HG02970 (cell line): ENCODE measurements at regions not wholly inside any gene's neighbourhood (a gene's known extent, or its start where the extent isn't known, plus 50 kb on each side); places are given as distances from the start of the nearest gene placed in this dataset.
"Not testable (repeated sequence)": the region's sequence is repeated elsewhere in the genome, so short reads cannot be mapped to it uniquely, and the experiment has no call there.

Experiments
- ATAC-seq: cut with Tn5 transposase; IDR thresholded peaks from one replicate; pipeline ENCODE4 v1.9.1; 2021; ENCODE audit warnings: mild to moderate bottlenecking, moderate library complexity, moderate number of reproducible peaks; ENCODE audit not compliant: unreplicated experiment, low FRiP score

DNA sequence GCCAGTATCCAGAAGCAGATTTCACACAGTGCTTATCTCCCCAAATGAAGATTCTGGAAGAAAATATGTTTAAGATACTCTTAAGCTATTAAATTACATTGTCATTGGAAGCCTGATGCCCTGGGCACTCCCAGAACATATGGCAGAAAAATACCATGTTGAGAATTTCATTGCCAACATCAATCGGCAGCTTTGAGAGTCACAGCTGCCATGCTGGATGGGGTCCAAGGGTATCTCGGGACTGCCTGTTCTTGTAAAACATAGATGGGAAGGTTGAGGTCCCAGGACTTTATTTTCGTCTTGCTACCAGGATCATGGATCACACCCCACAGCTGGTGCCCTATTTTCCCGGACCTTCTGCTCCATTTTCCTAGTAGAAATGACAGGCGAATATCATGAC is 632.5 kb downstream of the SUCLG1 start:
- no peak for ATAC-seq

DNA sequence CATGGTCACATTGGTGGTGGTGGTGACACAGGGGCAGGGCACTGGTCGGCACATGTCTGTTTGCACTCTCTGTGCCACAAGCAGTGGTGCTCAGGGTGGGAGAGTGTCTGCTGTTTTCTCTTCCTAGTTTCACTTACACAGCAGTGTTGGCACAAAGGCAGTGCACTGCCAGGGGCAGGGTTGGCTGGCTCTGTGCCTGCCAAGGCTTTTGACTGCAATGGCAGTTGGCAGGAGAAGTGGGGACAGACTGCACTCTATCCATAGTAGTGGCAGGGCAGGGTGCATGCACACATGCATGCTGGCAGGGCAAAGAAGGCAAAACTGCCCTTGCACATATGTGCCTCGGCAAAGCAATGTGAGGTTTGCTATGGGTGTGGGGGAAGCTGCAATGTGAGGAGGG is 635.9 kb downstream of the SUCLG1 start:
- ATAC-seq: no peak

DNA sequence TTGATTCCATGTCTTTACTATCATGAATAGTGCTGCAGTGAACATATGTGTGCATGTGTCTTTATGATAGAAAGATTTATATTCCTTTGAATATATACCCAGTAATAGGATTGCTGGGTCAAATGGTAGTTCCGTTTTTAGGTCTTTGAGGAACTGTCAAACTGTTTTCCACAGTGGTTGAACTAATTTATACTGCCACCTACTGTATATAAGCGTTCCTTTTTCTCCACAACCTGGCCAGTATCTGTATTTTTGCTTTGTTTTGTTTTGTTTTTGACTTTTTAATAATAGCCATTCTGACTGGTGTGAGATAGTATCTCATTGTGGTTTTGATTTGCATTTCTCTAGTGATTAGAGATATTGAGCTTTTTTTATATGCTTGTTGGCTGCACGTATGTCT is 641.6 kb downstream of the SUCLG1 start:
- no peak for ATAC-seq

GRCh38 chr2:83808878-83809277 is 650.2 kb downstream of the SUCLG1 start:
- ATAC-seq: no peak

- ATAC-seq: no peak
Observed at GRCh38 chr2:83802604-83803003, 656.5 kb downstream of the SUCLG1 start.

DNA sequence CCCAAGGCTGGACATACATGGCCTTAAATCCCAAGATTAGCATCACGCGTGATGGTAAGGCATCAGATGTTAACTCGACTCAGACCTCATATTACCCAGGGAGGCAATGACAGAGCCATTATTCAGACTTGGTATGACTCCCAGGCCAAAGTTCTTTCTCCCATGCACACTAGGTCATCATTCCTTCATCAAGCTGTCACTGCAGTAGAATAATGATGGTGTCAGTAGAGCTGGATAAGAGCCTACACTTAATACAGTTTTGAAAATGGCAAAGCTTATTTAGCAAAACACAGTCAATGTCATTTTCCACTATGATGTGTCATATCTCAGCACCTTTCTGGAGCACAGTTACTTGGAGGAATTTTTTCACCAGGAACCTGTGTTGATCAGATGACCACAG is 663.3 kb downstream of the SUCLG1 start:
- ATAC-seq: no peak

DNA sequence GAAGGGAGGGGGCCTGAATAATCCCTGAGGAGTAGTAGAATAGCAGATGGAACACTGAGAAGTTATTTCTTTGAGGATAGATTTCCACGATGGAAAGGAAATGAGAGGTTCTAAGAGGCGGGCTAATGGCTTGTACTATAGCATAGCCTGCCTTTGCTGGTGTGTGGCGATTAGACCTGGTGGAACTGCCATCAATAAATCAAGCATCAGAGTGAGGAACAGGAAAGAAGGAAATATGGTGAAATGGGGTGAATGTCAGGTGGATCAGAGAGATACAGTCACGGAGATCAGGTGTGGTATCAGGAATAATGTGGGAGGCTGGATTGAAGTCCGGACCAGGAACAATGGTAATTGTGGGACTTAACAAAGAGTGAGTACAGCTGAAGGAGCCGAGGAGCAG is 668.6 kb downstream of the SUCLG1 start:
- not testable (repeated sequence) for ATAC-seq

GRCh38 chr2:83789674-83790073 is 669.4 kb downstream of the SUCLG1 start:
- not testable (repeated sequence) for ATAC-seq

DNA sequence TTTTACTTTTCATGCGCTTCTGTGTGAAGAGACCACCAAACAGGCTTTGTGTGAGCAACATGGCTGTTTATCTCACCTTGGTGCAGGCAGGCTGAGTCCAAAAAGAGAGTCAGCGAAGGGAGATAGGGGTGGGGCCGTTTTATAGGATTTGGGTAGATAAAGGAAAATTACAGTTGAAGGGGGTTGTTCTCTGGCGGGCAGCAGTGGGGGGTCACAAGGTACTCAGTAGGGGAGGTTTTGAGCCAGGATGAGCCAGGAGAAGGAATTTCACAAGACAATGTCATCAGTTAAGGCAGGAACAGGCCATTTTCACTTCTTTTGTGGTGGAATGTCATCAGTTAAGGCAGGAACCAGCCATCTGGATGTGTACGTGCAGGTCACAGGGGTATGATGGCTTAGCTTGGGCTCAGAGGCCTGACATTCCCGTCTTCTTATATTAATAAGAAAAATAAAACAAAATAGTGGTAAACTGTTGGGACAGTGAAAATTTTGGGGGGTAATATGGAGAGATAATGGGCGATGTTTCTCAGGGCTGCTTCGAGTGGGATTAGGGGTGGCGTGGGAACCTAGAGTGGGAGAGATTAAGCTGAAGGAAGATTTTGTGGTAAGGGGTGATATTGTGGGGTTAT is 670.0 kb downstream of the SUCLG1 start:
- ATAC-seq: not testable (repeated sequence)

- ATAC-seq: no peak
Observed at GRCh38 chr2:83787189-83787588, 671.9 kb downstream of the SUCLG1 start.

GRCh38 chr2:83786140-83786539 is 672.9 kb downstream of the SUCLG1 start:
- no peak for ATAC-seq

GRCh38 chr2:83784947-83785346 is 674.1 kb downstream of the SUCLG1 start:
- ATAC-seq: no peak

GRCh38 chr2:83784315-83784714 is 674.8 kb downstream of the SUCLG1 start:
- no peak for ATAC-seq

DNA sequence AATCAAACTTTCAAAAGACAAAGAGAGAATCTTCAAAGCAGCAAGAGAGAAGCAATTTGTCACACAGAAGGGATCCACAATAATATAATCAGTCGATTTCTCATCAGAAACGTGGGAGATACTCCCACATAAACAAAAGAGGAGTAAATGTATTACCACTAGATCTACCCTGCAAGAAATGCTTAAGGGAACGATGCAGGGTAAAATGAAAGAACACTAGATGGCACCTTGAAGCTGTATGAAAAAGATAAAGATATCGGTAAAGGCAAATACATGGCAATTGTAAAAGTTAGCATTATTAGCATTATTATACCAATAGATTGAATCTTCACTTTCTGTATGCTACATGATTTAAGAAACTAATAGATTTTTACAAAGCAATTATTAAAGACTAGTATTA is 677.0 kb downstream of the SUCLG1 start:
- no peak for ATAC-seq

- no peak for ATAC-seq
Observed at GRCh38 chr2:83764447-83765005, 694.6 kb downstream of the SUCLG1 start.

GRCh38 chr2:83757329-83757728 is 701.8 kb downstream of the SUCLG1 start:
- no peak for ATAC-seq

GRCh38 chr2:83756219-83756618 is 702.9 kb downstream of the SUCLG1 start:
- no peak for ATAC-seq

DNA sequence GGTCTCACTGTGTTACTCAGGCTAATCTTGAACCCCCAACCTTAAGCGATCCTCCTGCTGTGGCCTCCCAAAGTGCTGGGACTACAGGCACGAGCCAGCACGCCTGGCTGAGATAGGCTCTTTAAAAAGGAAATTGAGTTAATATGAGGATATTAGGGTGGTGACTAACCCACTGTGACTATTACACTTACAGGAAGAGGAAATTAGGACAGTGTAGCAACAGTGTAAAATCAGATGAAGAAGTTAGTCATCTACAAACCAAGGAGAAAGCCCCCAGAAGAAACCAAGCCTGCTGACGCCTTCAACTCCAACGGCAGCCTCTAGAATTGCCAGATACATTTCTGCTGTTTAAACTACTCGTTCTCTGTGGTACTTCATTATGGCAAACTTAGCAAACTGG is 711.9 kb downstream of the SUCLG1 start:
- no peak for ATAC-seq

- no peak for ATAC-seq
Observed at GRCh38 chr2:83744855-83745254, 714.2 kb downstream of the SUCLG1 start.

- no peak for ATAC-seq
Observed at GRCh38 chr2:83742117-83742782, 716.8 kb downstream of the SUCLG1 start.

DNA sequence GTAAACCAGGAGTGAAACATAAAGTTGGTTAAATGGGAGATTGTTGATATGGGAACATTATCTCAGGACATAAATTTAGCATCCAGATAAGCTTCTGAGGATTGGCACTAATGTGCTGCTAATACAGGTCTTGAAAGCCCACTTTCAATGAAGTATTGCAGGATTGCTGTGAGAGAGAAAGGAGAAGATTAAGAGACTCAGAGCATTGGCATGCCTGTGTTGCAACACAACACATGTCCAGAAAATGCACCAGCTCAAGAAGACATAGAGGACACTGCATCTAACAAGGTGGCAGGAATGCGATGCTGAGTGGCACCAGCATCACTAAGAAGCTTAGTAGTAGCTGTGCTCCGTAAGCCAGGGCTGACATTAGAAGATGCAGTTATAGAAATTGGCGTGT is 728.9 kb downstream of the SUCLG1 start:
- ATAC-seq: no peak

DNA sequence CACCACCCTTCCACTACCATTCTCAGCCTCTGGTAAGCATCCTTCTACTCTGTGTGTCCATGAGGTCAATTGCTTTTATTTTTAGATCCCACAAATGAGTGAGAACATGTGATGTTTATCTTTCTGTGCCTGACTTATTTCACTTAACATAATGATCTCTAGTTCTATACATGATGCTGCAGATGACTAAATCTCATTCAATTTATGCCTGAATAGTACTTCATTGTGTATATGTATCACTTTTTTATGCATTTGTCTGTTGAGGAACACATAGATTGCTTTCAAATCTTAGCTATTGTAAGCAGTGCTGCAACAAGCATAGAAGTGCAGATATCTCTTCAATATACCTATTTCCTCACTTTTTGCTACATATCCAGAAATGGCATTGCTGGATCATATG is 733.3 kb downstream of the SUCLG1 start:
- no peak for ATAC-seq
